ENCODE measurements at regions not wholly inside any gene's neighbourhood (a gene's known extent, or its start where the extent isn't known, plus 50 kb on each side); places are given as distances from the start of the nearest gene placed in this dataset.

- no peaks in the 10 kb centered on the region for H3K36me3 ChIP-seq (ENCODE audit: insufficient read depth, low read length)
- no peak overlapping the region for H3K4me3 ChIP-seq (ENCODE audit: low read depth, low read length, poor library complexity, severe bottlenecking)
- H3K9me2 ChIP-seq (ENCODE audit: low read depth, low read length): no peaks in the 10 kb centered on the region
- H4K20me1 ChIP-seq (ENCODE audit: insufficient read depth, low read length): no peaks in the 10 kb centered on the region
- H2AFZ ChIP-seq (ENCODE audit: low read length): no peak overlapping the region
- no peaks in the 10 kb centered on the region for H3K4me1 ChIP-seq (ENCODE audit: insufficient read depth, low read length, severe bottlenecking)
- H3K4me2 ChIP-seq (ENCODE audit: low read length): no peak overlapping the region
- no peaks in the 10 kb centered on the region for H3K9me3 ChIP-seq (ENCODE audit: low read length)
- H3K27ac ChIP-seq (ENCODE audit: low read depth, low read length, poor library complexity, severe bottlenecking): no peak overlapping the region
- H3K79me2 ChIP-seq (ENCODE audit: insufficient read depth, low read length): no peaks in the 10 kb centered on the region
- no peak overlapping the region for H3K9ac ChIP-seq (ENCODE audit: low read length)
- TF ChIP-seq EZH2 (IDR thresholded peaks at IDR 0.05; ENCODE audit: borderline replicate concordance, low read length) (no peak), CTCF (IDR thresholded peaks at IDR 0.05; ENCODE audit: low read length) (no peak)
- H3F3A ChIP-seq (ENCODE audit: insufficient read depth, low read length): no peaks in the 10 kb centered on the region
- H3K27me3 ChIP-seq (ENCODE audit: insufficient read depth, low read length): no peaks in the 10 kb centered on the region
These were observed 130.7 kb downstream of the MREG start for GRCh38 chr2:215882689-215883088.

GRCh38 chr2:215881582-215881981 is 131.8 kb downstream of the MREG start:
- Histone ChIP-seq H3K27me3 (ENCODE audit: insufficient read depth, low read length) (peaks cover 5% of the 10 kb centered on the region; the same call in 1 of the 2 replicates), H2AFZ (ENCODE audit: low read length) (no peak overlapping the region), H3K36me3 (ENCODE audit: insufficient read depth, low read length) (no peaks in the 10 kb centered on the region), H4K20me1 (ENCODE audit: insufficient read depth, low read length) (no peaks in the 10 kb centered on the region), H3F3A (ENCODE audit: insufficient read depth, low read length) (no peaks in the 10 kb centered on the region), H3K9ac (ENCODE audit: low read length) (no peak overlapping the region), H3K27ac (ENCODE audit: low read depth, low read length, poor library complexity, severe bottlenecking) (no peak overlapping the region), H3K4me1 (ENCODE audit: insufficient read depth, low read length, severe bottlenecking) (no peaks in the 10 kb centered on the region), H3K4me3 (ENCODE audit: low read depth, low read length, poor library complexity, severe bottlenecking) (no peak overlapping the region), H3K79me2 (ENCODE audit: insufficient read depth, low read length) (no peaks in the 10 kb centered on the region), H3K9me2 (ENCODE audit: low read depth, low read length) (no peaks in the 10 kb centered on the region), H3K4me2 (ENCODE audit: low read length) (no peak overlapping the region), H3K9me3 (ENCODE audit: low read length) (no peaks in the 10 kb centered on the region)
- TF ChIP-seq CTCF (IDR thresholded peaks at IDR 0.05; ENCODE audit: low read length) (no peak), EZH2 (IDR thresholded peaks at IDR 0.05; ENCODE audit: borderline replicate concordance, low read length) (no peak)

- TF ChIP-seq CTCF (IDR thresholded peaks at IDR 0.05; ENCODE audit: low read length) (no peak), EZH2 (IDR thresholded peaks at IDR 0.05; ENCODE audit: borderline replicate concordance, low read length) (no peak)
- no peaks in the 10 kb centered on the region for H3K9me2 ChIP-seq (ENCODE audit: low read depth, low read length)
- no peak overlapping the region for H2AFZ ChIP-seq (ENCODE audit: low read length)
- no peaks in the 10 kb centered on the region for H3K9me3 ChIP-seq (ENCODE audit: low read length)
- H3K79me2 ChIP-seq (ENCODE audit: insufficient read depth, low read length): no peaks in the 10 kb centered on the region
- H3K27ac ChIP-seq (ENCODE audit: low read depth, low read length, poor library complexity, severe bottlenecking): no peak overlapping the region
- H3K4me3 ChIP-seq (ENCODE audit: low read depth, low read length, poor library complexity, severe bottlenecking): no peak overlapping the region
- peaks cover 5% of the 10 kb centered on the region; the same call in 1 of the 2 replicates for H3K27me3 ChIP-seq (ENCODE audit: insufficient read depth, low read length)
- H3K9ac ChIP-seq (ENCODE audit: low read length): no peak overlapping the region
- no peaks in the 10 kb centered on the region for H3K4me1 ChIP-seq (ENCODE audit: insufficient read depth, low read length, severe bottlenecking)
- H3K4me2 ChIP-seq (ENCODE audit: low read length): no peak overlapping the region
- no peaks in the 10 kb centered on the region for H3F3A ChIP-seq (ENCODE audit: insufficient read depth, low read length)
- H3K36me3 ChIP-seq (ENCODE audit: insufficient read depth, low read length): no peaks in the 10 kb centered on the region
- H4K20me1 ChIP-seq (ENCODE audit: insufficient read depth, low read length): no peaks in the 10 kb centered on the region
These were observed 132.4 kb downstream of the MREG start for GRCh38 chr2:215880970-215881369.
